ENCODE measurements at regions not wholly inside any gene's neighbourhood (a gene's known extent, or its start where the extent isn't known, plus 50 kb on each side); places are given as distances from the start of the nearest gene placed in this dataset.

GRCh38 chr6:996271-996852 is 303.4 kb upstream of the EXOC2 start:
- Histone ChIP-seq H4K20me1 (ENCODE audit: insufficient read depth, poor library complexity, severe bottlenecking) (no peaks in the 10 kb centered on the region), H2AFZ (no peak overlapping the region), H3K4me2 (no peak overlapping the region), H3K27ac (no peak overlapping the region), H3K4me3 (no peak overlapping the region), H3K9me2 (replicated peaks; ENCODE audit: insufficient read depth) (no peaks in the 10 kb centered on the region), H3K9me3 (ENCODE audit: low read depth) (no peaks in the 10 kb centered on the region), H3K27me3 (no peaks in the 10 kb centered on the region), H3K36me3 (replicated peaks; ENCODE audit: insufficient read depth, low read depth) (no peaks in the 10 kb centered on the region), H3K79me2 (no peaks in the 10 kb centered on the region), H3K4me1 (ENCODE audit: insufficient read depth) (no peaks in the 10 kb centered on the region)
- WGBS (ENCODE audit: low lambda C conversion rate, missing lambda C conversion rate), result 88% methylated on average over 9 of the region's 9 CpGs
- TF ChIP-seq EZH2phosphoT487 (IDR thresholded peaks at IDR 0.05; ENCODE audit: low read depth, severe bottlenecking, unreplicated experiment), result no peak
- TF ChIP-seq, protein P1, sequence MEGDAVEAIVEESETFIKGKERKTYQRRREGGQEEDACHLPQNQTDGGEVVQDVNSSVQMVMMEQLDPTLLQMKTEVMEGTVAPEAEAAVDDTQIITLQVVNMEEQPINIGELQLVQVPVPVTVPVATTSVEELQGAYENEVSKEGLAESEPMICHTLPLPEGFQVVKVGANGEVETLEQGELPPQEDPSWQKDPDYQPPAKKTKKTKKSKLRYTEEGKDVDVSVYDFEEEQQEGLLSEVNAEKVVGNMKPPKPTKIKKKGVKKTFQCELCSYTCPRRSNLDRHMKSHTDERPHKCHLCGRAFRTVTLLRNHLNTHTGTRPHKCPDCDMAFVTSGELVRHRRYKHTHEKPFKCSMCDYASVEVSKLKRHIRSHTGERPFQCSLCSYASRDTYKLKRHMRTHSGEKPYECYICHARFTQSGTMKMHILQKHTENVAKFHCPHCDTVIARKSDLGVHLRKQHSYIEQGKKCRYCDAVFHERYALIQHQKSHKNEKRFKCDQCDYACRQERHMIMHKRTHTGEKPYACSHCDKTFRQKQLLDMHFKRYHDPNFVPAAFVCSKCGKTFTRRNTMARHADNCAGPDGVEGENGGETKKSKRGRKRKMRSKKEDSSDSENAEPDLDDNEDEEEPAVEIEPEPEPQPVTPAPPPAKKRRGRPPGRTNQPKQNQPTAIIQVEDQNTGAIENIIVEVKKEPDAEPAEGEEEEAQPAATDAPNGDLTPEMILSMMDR (IDR thresholded peaks at IDR 0.05; ENCODE audit: poor library complexity), result no peak
- TF ChIP-seq EZH2 (IDR thresholded peaks at IDR 0.05; ENCODE audit: borderline replicate concordance), result no peak
- DNase-seq (ENCODE audit: low spot score), result no peak

DNA sequence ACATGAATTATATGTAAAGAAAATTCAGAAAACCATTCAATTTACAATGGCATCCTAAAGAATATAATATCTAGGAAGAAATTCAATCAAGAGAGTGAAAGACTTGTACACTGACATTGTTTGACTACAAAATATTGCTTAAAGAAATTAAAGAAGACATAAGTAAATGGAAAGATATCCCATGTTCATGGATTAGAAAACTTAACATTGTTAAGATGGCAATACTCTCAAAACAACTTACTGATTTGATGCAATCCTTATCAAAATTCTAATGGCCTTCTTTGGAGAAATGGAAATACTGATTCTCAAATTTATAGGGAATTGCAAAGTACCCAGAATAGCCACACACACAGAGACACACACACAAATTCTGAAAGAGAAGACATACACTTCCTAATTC is 298.3 kb upstream of the EXOC2 start:
- Histone ChIP-seq H3K36me3 (replicated peaks; ENCODE audit: insufficient read depth, low read depth) (no peaks in the 10 kb centered on the region), H3K9me2 (replicated peaks; ENCODE audit: insufficient read depth) (no peaks in the 10 kb centered on the region), H3K4me2 (no peak overlapping the region), H3K4me3 (no peak overlapping the region), H3K27ac (no peak overlapping the region), H2AFZ (no peak overlapping the region), H3K9me3 (ENCODE audit: low read depth) (no peaks in the 10 kb centered on the region), H3K27me3 (no peaks in the 10 kb centered on the region), H3K79me2 (no peaks in the 10 kb centered on the region), H3K4me1 (ENCODE audit: insufficient read depth) (no peaks in the 10 kb centered on the region), H4K20me1 (ENCODE audit: insufficient read depth, poor library complexity, severe bottlenecking) (no peaks in the 10 kb centered on the region)
- TF ChIP-seq, protein P1 (IDR thresholded peaks at IDR 0.05; ENCODE audit: poor library complexity), result no peak
- TF ChIP-seq EZH2 (IDR thresholded peaks at IDR 0.05; ENCODE audit: borderline replicate concordance), result no peak
- TF ChIP-seq EZH2phosphoT487 (IDR thresholded peaks at IDR 0.05; ENCODE audit: low read depth, severe bottlenecking, unreplicated experiment), result no peak
- DNase-seq (ENCODE audit: low spot score), result no peak

DNA sequence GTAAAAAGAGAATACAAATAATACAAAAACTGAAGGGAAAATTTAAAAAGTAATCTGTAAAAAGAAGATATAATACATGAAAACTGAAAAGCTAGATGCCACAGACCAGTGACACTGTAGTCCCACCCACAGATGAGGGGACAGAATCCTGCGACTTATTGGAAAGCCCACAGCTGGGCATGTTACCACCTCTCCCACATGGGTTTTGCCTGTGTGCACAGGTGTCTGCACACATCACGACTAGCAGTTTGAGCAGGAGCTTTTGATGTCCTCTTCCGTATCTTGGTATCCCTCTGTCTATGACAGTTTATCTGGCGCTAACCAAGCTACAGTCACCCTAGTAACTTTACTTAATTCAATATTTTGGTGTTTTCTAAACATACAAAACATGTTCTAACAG is 291.1 kb upstream of the EXOC2 start:
- Histone ChIP-seq H4K20me1 (ENCODE audit: insufficient read depth, poor library complexity, severe bottlenecking) (no peaks in the 10 kb centered on the region), H3K27me3 (no peaks in the 10 kb centered on the region), H3K79me2 (no peaks in the 10 kb centered on the region), H2AFZ (no peak overlapping the region), H3K4me3 (no peak overlapping the region), H3K36me3 (replicated peaks; ENCODE audit: insufficient read depth, low read depth) (no peaks in the 10 kb centered on the region), H3K9me3 (ENCODE audit: low read depth) (no peaks in the 10 kb centered on the region), H3K4me2 (no peak overlapping the region), H3K27ac (no peak overlapping the region), H3K4me1 (ENCODE audit: insufficient read depth) (no peaks in the 10 kb centered on the region), H3K9me2 (replicated peaks; ENCODE audit: insufficient read depth) (no peaks in the 10 kb centered on the region)
- TF ChIP-seq EZH2phosphoT487 (IDR thresholded peaks at IDR 0.05; ENCODE audit: low read depth, severe bottlenecking, unreplicated experiment), result no peak
- TF ChIP-seq, protein P1 (IDR thresholded peaks at IDR 0.05; ENCODE audit: poor library complexity), result no peak
- TF ChIP-seq EZH2 (IDR thresholded peaks at IDR 0.05; ENCODE audit: borderline replicate concordance), result no peak
- DNase-seq (ENCODE audit: low spot score), result no peak
- 98% methylated on average over 4 of the region's 4 CpGs for WGBS (ENCODE audit: low lambda C conversion rate, missing lambda C conversion rate)

All from hepatocyte (in vitro differentiated cells).